GM19452 (cell line): ENCODE measurements at regions not wholly inside any gene's neighbourhood (a gene's known extent, or its start where the extent isn't known, plus 50 kb on each side); places are given as distances from the start of the nearest gene placed in this dataset.
"Not testable (repeated sequence)": the region's sequence is repeated elsewhere in the genome, so short reads cannot be mapped to it uniquely, and the experiment has no call there.

Source experiments
- ATAC-seq: cut with Tn5 transposase; IDR thresholded peaks from one replicate; pipeline ENCODE4 v1.9.1; 2021; ENCODE audit not compliant: unreplicated experiment

DNA sequence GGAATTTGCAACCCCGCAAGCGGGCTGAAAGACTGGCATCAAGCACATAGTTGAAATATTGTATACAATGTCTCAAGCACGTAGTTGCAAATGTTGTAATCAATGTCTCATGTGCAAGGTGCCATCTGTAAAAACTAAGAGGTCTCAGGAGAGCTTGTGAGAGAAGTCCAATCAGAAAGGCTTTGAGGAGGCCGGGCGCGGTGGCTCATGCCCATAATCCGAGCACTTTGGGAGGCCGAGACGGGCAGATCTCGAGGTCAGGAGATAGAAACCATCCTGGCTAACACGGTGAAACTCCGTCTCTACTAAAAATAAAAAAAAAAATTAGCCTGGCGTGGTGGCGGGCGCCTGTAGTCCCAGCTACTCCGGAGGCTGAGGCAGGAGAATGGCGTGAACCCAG is 1414.7 kb downstream of the BRD1 start:
- not testable (repeated sequence) for ATAC-seq

DNA sequence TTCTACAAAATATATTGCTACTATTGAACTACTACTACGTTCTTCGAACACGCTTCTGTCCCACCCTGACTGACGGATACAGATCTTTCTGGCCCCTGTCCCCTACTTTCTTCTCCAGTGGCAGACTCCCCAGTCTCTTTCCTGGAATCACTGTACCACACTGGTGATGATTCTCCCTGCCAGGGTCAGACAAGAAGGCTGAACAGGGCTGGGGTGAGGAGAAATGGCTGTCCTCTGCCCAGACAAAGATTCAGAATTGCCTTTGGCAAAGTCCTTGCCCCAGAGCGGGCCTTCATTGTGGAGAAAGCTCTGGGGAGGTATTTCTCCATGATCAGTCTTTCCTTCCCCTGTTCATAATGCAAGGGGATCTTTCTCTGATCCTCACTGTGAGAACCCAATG is 1417.1 kb downstream of the BRD1 start:
- ATAC-seq: no peak

DNA sequence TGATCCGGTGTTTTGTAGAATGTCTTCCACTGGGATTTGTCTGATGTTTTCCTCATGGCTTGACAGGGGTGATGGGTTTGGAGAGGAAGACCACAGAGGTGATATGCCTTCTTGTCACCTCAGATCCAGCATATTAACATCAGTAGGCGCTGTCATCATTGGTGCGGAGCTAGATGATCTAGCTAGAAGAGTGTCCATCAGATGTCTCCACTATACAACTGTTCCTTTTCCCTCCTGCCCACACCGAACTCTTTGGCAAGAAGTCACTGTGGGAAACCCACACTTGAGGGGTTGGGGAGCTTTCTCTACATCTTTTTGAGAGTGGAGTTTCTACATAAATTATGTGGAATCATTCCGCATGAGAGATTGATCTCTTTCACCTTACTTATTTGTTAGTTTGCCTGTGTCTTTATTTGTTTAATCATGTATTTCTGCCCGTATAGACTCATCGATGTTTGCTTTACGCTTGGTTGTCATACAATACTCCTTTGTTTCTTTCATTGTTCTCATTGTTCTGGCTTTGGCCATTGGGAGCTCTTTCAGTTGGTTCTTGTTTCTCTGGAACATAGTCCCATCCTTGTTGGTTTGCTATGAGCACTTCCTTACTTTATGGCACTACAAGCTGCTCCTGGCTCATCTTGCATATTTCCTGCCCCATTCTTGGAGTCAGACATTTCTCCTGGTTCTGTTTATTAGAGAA is 1420.3 kb downstream of the BRD1 start:
- no peak for ATAC-seq

DNA sequence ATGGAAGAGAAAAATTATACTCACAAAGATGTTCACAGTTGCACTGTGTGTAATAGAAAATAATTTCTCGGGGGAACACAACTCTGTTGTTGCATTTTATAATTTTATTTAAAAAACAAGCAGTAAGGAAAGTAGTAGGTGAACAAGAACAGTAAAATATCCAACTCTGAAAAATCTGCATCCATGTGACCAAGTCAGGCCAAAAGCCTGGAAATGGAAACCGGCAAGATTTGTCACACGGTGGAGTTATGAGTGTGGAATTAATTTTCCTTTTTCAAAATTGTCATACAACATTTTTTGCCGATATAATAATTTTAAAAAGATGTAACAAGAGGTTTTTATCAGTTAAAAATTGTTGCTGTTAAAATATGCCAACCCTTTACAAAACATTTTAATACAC is 1421.5 kb downstream of the BRD1 start:
- ATAC-seq: no peak

DNA sequence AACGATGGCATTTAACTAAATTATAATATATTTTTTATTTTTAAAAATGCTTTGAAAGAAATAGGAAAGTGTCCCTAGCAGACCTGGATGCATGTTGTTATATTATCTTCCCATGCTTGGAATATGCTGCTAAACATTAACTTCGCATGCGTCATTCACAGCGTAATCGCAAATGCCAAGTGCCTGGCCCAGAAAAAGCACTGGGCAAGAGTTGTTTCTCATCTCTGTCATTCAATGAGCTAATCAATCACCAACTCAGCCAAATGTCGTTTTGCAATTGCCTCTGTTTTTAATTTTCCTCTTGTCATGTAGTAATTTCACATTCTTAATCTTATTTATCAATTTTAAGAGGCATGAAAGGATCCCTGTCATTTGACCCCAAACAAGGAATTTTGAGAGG is 1421.9 kb downstream of the BRD1 start:
- no peak for ATAC-seq

DNA sequence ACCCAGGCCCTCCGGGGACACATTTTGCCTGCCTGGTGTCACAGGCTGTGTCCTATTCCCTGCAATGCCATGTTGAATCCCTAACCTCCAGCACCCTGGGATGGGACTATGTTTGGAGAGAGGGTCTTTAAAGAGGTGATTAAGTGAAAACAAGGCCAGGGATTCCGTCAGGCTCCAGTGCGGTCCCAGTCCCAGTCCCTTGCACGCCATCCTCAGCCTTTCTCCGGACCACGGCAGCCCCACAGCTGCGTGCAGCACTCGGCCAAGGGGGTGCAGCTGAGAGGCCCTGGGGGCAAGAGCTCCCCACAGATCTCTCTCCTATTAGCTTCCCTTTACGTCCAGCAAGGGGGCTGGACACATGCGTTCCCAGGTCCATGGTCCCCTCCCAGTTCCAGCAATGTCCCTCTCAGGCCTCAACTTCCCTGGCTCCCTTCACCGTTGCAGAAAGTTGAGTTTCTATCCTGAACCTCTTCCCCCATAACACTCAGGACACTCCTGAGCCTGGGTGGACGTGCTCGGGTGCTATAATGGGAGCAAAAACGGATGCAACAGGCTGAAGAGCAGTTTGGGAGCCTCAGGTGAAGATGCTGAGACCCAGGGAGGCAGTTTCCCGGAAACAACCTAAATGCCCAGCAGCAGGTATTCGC is 1422.7 kb downstream of the BRD1 start:
- no peak for ATAC-seq

DNA sequence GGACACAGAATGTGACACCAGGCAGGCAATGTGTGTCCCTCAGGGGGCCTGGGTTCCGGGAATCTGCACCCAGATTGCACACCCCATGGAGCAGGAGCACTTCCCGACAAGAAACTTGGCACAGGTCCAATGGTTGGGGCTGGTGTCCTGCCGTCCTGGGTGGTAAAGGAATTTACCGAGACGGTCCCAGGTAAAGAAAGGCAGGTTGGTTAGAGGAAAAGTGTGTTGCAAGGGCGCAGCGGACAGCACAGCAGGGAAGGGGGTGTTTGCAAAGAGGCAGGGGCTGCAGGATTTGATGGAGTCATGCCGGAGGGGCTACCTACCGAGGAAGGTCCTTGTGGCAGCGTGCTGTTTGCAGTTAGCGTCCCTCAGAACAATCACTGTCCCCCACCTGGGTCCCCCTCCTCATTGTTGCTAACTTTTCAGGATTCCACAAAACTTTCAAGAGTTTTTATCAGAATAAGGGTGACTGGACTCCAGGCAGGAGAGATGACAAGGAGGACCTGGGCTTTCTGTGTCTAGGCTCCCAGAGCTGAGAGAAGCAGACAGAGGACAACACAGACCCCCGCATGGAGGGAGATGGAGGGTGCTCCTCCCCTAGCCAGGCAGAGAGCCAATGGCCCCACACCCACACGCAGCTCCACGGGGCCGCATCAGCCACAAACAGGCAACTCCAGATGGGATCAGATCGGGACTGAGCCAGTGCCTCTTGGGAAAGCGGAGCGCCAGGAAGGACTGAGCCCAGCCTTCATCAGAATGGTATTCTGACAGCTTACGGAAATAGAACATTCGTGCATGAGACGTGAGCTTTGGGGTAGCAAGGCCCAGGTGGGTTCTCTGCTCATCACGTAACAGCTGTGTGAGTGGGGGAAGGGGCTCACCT is 1423.9 kb downstream of the BRD1 start:
- no peak for ATAC-seq

DNA sequence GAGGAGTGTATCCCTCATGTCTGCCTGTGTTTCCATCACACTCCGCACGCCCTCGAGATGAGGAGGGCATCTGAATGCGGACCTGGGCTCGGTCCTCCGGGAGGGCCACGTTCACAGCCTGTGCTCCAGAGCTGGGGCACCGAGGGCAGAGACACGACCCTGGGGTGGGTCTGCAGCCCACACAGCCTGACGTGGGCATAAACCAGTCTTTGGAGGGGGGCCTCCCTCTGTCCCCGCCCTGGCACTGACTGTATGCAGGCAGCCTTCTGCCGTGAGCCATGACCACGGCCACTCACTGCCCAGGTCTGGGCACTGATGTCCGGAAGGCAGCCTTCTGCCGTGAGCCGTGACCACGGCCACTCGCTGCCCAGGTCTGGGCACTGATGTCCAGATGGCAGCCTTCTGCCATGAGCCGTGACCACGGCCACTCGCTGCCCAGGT is 1425.1 kb downstream of the BRD1 start:
- ATAC-seq: no peak

DNA sequence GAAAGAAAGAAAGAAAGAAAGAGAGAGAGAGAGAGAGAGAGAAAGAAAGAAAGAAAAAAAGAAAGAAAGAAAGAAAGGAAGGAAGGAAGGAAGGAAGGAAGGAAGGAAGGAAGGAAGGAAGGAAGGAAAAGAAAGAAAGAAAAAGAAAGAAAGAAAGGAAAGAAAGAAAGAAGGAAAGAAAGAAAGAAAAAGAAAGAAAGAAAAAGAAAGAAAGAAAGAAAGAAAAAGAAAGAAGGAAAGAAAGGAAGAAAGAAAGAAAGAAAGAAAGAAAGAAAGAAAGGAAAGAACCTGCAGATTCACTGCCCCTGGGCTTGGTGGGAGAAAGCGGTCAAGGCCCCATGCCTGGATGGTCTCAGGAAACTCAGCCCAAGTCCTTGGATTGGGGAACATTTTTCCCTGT is 1426.2 kb downstream of the BRD1 start:
- not testable (repeated sequence) for ATAC-seq

DNA sequence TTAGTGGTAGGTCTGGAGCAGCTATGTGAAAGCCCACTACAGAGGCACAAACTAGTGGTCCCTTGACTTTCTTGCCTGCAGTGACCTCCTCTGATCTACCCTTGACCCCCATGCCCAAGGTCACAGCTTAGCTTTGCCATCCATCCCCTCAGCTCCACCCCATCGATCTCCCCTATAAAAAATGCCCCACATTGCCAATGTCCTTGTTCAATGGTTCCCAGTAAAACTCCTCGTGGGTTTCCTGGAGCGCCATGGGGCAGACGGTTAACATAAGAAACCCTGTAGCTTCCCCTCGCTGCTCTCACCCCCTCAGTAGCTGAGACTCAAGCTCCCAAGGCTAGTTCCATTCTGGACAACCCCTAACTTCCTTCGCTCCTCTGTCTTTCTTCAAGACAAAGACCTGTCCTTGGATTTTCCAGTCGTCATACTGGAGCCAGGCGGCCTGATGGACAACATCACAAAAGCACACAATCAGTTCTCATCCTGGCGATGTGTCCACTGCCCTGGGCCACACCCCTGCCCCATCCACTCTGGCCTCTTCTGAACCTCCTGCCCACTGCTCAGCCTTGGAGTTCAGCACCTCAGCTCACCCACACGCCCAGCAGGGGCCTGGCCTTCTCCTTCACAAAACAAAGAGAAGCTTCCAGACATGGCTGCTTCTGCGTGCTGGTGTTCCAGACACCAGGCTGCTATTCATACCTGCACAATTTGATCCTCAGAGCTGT is 1429.3 kb downstream of the BRD1 start:
- ATAC-seq: no peak

DNA sequence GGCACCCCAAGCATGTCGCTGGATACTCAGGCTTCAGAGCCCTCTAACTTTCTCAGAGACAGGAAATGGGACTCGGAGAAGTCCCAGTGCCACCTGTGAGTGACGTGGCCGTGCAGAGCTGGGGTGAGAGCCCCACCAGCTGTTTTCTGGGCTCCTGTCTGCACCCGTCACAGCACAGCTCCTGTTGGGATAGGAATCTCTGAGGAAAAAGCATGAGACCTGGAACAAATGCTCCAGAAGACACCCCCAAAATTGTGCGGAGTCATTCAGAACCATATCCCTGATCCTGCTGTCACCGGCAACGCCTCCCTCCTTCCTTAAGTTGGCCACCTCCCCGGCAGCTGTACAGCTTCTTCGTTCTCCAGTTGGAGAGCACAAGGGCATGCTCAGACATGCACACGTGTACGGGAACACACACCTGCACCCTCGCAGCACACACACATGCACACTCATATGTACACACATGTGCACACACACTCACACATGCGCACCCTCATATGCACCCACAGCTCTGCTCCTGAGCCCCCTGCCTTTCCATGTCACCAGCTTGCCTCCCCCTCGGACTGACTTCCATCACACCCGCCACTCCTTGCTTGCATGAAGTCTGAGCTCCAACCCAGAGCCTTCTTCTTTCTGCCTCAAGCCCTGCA is 1430.0 kb downstream of the BRD1 start:
- ATAC-seq: no peak

DNA sequence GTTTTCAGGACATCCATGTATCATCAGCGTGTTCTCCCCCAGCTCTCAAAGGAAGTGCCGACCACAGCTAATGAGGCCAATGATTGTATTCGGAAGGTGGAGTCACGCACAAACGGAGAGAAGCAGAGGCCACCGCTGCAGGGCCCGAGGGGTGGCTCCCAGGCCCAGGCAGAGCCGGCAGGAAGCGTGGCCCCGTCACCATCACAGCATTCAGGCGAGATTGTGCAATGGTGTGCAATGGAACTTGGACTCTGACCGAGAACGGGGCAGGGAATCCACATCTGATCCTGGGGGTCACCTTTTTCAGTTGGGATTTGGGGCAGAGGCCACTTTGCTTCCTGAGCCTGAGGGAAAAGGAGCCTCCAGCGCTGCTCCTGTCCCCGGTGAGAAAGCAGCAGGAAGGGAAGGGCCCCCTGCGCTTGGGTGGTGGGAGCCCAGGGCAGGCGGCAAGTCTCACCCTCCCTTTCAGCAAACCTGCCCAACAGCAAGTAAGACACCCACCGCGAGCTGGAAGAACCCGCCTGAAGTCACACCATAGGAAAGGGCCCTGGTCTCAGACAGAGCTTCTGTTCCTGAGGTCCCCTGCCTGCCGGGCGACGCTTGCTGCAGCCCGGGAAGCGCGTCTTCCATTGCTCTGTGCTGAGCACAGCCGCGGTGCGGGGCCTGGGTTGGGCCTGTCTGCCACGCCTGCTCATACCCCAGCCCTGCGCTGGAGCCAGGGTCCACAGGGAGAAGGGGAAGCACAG is 1430.7 kb downstream of the BRD1 start:
- ATAC-seq: no peak

DNA sequence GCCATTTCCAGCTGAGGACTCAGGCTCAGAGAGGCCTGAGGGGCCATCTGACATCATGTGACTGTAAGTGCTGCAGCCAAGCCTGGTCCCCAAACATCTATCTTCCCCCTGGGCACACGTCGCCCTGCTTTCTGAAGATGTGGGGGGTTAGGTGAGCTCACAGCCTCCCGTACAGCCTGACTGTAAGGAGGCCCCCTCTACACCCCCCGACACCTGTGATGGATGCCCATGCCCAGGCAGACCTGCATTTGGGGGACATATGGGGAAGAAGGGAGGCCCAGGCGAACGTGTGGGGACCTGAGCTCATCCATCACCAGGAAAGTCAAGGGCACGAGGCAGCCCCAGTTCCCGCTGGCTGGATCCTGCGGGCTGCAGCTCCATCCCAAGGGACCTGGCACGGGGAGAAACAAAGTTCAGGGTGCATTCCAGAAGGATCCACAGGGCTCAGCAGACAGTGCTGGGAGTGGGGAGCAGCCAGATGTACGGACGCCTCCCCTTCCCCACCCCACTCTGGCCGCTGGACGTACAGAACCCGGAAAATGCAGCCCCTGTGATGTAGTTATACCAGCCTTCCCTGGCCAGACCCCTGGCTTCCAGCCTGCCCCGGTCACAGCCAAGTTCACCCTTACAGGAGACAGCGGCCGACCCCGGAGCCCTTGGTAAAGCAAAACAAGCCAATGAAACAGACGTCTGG is 1431.4 kb downstream of the BRD1 start:
- no peak for ATAC-seq

DNA sequence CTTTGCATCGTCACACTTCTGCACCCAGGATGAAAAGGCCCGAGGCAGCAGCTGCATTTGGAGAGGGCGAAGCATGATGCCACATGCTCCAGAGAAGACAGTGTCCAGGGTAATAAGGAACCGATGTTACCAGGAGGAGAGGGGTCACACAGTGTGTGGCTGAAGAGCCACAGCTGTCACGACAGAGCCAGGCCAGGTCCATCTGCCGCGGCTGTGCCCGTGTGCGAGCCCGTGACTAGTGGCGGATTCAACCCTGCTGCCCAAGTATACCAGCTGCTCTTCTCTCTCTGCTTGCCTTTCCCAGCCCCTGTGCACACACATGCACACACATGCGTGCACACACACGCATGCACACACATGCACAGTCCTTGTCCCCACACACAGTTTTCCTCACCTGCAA is 1432.5 kb downstream of the BRD1 start:
- no peak for ATAC-seq

DNA sequence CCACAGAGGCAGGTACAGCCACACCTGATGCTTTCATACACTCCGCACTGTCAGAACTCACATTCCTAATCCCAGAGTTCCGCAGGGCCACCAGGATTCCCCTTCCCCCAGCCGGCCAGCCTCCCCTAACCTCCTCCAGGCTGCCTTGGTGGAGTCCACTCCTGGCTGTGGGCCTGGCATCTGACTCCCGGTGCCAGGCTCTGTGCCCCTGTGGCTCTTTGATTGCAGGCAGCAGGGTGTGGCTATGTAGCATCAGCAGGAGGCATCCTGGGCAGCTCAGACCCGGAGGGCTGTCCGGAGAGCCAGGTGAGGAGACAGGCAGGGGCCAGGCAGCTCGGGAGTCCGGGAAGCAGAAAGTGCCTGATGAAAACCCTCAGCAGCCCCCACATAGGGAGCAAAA is 1432.9 kb downstream of the BRD1 start:
- no peak for ATAC-seq

DNA sequence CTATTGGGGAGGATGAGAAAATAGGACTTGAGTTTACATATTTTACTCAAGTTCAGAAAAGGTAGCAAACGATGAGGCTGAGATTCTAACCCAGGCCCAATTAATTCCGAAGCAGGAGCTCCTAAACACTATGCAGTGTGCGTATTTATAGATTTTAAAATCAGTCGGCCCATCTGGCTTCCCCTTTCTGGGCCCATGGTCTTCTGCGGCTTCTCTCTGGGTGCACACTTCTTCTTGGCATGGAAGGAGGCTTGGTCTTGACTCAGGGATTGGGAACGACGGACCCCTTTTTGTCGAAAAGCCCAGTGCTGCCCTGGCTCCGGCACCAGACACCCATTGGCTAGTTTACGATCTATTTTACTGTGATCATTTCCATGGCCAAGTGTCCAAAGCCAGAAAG is 1433.8 kb downstream of the BRD1 start:
- ATAC-seq: no peak

DNA sequence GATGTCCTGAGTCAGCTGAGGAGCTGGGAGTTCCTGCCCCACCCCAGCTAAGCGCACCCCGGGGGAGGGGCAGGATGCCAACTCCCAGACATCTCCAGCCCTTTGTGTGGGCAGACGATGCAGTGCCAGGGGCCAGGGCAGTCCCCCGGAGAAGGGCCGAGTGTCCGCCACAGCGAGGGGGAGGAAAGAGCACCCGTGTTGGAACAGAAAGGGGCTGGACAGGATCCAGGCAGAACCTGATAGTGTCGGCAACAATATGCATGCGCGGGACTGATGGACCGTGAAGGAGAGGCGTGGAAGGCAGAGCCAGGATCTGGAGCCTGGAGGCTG is 1434.7 kb downstream of the BRD1 start:
- ATAC-seq: no peak

DNA sequence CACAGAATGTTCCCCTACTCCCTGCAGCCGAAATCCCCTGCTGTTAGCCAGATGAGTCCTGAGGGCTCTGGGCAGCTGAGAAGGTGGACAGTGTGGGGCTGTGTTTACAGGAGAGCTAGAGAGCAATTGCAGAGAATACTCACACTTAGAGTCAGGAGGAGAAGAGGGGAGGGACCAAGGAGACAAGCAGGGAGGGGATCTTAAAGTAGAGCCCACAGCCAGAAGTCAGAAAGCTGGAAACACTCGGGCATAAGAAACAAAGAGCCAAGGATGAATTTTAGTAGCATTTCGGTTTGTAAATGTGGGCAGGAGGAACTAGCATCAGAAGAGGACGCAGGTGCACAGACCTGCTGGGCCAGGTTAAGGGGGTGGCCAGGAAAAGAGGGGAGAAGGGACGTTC is 1435.9 kb downstream of the BRD1 start:
- no peak for ATAC-seq

DNA sequence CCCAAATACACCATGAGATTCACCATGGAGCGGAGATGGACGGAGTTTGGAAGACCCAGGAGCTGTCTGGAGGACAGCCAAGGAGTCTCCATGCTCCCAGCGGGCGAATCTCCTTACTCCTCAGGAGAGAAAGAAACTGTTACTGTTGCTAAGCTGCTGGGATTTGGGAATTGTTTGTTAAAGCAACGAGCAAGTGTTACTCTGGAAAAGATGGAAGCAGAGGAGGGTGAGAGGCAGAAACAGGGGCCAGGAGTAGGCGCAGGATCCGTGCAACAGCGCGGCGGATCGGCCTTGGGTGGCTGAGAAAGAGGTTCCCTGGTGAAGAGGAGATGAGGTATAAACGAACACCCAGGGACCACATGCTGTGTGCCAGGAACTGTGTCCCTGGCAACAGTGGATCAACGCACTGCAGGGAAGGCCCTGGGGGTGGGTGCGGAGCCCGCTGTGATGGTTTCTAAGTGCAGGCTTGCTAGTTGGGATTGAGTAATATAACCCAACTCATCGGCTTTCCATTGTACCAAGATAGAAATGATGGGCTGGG is 1436.4 kb downstream of the BRD1 start:
- ATAC-seq: no peak
